Adrenal gland (tissue), 9 donors: ENCODE measurements at regions not wholly inside any gene's neighbourhood (a gene's known extent, or its start where the extent isn't known, plus 50 kb on each side); places are given as distances from the start of the nearest gene placed in this dataset.

Experiments
- DNase-seq, 7 donors: peaks; one replicate each; pipeline ENCODE4 v3.0.0-alpha.2; 2019 to 2020
- H3K27ac ChIP-seq, 5 donors: fragments of 200-600 bp; sonication (generic) in 4 of 5; 1 replicate in 3 of 5; 2 replicates in 2 of 5; pipeline versions ENCODE4 v1.5.1 to v1.8.0; 2016 to 2020; ENCODE audit warnings: mild to moderate bottlenecking in 1 of 5
- H3K27me3 ChIP-seq: fragments of 200-600 bp; 2 replicates; pipeline ENCODE4 v1.8.0; 2021
- H3K36me3 ChIP-seq, 2 donors: fragments of 200-600 bp; replicated peaks in 1 of 2; 1 replicate in 1 of 2; 2 replicates in 1 of 2; pipeline versions ENCODE4 v1.5.1 to v1.8.0; 2018 to 2022
- H3K4me1 ChIP-seq, 2 donors: fragments of 200-600 bp; replicated peaks in 1 of 2; 1 replicate in 1 of 2; 2 replicates in 1 of 2; pipeline versions ENCODE4 v1.5.1 to v1.8.0; 2018 to 2021
- H3K4me3 ChIP-seq, 4 donors: fragments of 200-600 bp; sonication (generic) in 3 of 4; one replicate each; pipeline ENCODE4 v1.5.1; 2016 to 2018
- H3K9me3 ChIP-seq, 3 donors: fragments of 200-600 bp; sonication (generic) in 1 of 3; replicated peaks in 1 of 3; 1 replicate in 2 of 3; 2 replicates in 1 of 3; pipeline versions ENCODE4 v1.5.1 to v1.8.0; 2016 to 2021
- POLR2A ChIP-seq, 2 donors: fragments of 450-650 bp; IDR thresholded peaks; one replicate each; pipeline ENCODE4 v1.6.1; 2017; ENCODE audit warnings: antibody characterized with exemption in 2 of 2, mild to moderate bottlenecking in 2 of 2, moderate library complexity in 1 of 2
- WGBS, 4 donors: extraction: QIAGEN DNeasy Blood & Tissue Kit in 2 of 4; methylation state at CpG; one replicate each; pipeline versions ENCODE4 v1.1.5 to v1.1.7; 2013 to 2017; 5-methylcytosine and 5-hydroxymethylcytosine counted together
- intact Hi-C, 2 donors: fragments of 100-400 bp; cut with DNase I; formaldehyde crosslinking; loops; one replicate each; pipeline versions ENCODE4 v1.14.1 to v1.15.0; 2022 to 2023
- TF ChIP-seq, protein P1 (sequence below), 6 experiments: fragments of 450-650 bp in 4 of 6; fragments of 200-600 bp in 2 of 6; sonication (generic) in 1 of 6; IDR thresholded peaks; 1 replicate in 5 of 6; 2 replicates in 1 of 6; pipeline versions ENCODE4 v1.5.1 to v1.8.0; 2016 to 2021; ENCODE audit warnings: antibody characterized with exemption in 6 of 6, mild to moderate bottlenecking in 2 of 6, moderate library complexity in 1 of 6
- donor health status: healthy with polysubstance abuse.
- donor health status: Bipolar disorder and iron deficiency.
- donor health status: DM: yes; HTN: yes; CAD: no.
- donor health status: DM: no; HTN: no; CAD: no.
- donor health status: DM: no; HTN: no; CAD: no.

DNA sequence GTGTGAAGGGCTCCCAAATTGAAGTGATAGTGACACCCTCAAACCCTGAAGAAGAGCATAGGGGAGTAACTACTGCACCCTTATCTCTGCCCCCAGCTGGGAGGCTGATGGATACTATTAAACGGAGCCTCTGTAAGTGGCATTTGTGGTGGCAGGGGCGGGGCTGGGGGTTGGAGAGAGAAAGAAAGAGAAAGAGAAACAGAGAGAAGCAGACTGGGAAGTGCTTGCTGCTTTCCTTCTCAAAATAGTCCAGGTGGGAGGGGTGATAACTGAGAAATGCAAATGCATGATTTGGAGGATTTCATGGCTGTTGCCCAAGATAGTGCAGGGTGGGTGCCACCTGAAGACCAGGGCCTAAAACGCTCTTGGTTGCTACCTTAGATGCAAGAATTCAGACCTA, 253.5 kb upstream of the GATB start:
- H3K27me3 ChIP-seq, result no peaks in the 10 kb centered on the region
- no peak overlapping the region for H3K27ac ChIP-seq
- intact Hi-C loops, result no loop called here
- peaks cover 0 to 2% of the 10 kb centered on the region in 2 donors for H3K4me1 ChIP-seq
- WGBS, 4 donors, result 47 to 68% (median 63%) methylated on average over 3 of the region's 3 CpGs
- H3K9me3 ChIP-seq, result no peaks in the 10 kb centered on the region
- no peak for DNase-seq
- no peak overlapping the region for H3K4me3 ChIP-seq
- no peak for TF ChIP-seq POLR2A (IDR thresholded peaks at IDR 0.05)
- TF ChIP-seq, protein P1, sequence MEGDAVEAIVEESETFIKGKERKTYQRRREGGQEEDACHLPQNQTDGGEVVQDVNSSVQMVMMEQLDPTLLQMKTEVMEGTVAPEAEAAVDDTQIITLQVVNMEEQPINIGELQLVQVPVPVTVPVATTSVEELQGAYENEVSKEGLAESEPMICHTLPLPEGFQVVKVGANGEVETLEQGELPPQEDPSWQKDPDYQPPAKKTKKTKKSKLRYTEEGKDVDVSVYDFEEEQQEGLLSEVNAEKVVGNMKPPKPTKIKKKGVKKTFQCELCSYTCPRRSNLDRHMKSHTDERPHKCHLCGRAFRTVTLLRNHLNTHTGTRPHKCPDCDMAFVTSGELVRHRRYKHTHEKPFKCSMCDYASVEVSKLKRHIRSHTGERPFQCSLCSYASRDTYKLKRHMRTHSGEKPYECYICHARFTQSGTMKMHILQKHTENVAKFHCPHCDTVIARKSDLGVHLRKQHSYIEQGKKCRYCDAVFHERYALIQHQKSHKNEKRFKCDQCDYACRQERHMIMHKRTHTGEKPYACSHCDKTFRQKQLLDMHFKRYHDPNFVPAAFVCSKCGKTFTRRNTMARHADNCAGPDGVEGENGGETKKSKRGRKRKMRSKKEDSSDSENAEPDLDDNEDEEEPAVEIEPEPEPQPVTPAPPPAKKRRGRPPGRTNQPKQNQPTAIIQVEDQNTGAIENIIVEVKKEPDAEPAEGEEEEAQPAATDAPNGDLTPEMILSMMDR (IDR thresholded peaks at IDR 0.05), result no peak
- no peaks in the 10 kb centered on the region for H3K36me3 ChIP-seq

DNA sequence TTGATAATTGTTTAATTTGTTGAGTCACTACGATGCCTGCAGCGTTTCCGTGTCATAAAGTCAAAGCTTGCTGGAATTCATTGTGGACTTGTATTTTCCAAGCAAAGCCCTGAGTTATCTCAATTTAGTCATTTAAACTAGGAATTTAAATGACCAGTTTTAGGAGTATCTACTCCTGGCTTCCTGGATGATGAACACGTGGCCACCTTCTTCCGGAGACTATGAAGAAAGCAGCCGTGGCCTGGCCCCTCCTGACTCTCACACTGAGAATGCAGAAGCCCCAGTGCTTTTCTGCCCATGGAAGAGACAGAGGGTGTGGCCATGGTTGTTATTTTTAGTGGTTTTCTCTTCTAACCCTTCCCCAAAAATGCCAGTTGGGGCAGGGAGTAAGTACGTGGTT, 250.7 kb upstream of the GATB start:
- no peaks in the 10 kb centered on the region for H3K9me3 ChIP-seq
- peaks cover 0 to 9% of the 10 kb centered on the region in 2 donors for H3K4me1 ChIP-seq
- H3K27me3 ChIP-seq, result no peaks in the 10 kb centered on the region
- WGBS, 4 donors, result 82 to 92% (median 88%) methylated on average over 6 to 7 of the region's 7 CpGs
- DNase-seq, result no peak
- H3K27ac ChIP-seq, result no peak overlapping the region
- H3K36me3 ChIP-seq, result no peaks in the 10 kb centered on the region
- intact Hi-C loops, result no loop called here
- TF ChIP-seq POLR2A (IDR thresholded peaks at IDR 0.05), result no peak
- TF ChIP-seq, protein P1 (IDR thresholded peaks at IDR 0.05), result no peak
- H3K4me3 ChIP-seq, result no peak overlapping the region

DNA sequence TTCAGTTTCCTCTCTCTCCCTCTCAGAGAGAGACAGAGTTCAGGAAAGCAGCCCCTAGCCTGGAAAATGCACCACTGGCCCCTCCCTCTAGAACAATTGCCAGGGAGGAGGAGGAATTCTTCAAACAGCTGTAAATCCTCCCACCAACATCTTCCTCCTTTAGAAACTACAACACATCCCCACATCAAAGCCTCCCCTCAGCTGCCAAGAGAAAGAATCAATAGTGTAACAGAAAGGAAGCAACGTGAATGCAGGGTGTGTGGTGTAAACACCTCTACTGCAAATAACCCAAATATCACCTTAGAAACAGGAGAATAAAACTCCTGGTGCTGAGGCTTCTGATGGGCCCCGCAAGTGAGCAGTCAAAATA, 249.9 kb upstream of the GATB start:
- Histone ChIP-seq H3K4me3 (no peak overlapping the region), H3K36me3 (no peaks in the 10 kb centered on the region), H3K27ac (no peak overlapping the region), H3K9me3 (no peaks in the 10 kb centered on the region), H3K4me1 (peaks cover 0 to 9% of the 10 kb centered on the region in 2 donors), H3K27me3 (no peaks in the 10 kb centered on the region)
- 61 to 70% (median 67%) methylated on average over 2 of the region's 2 CpGs for WGBS, 4 donors
- TF ChIP-seq, protein P1 (IDR thresholded peaks at IDR 0.05), result no peak
- TF ChIP-seq POLR2A (IDR thresholded peaks at IDR 0.05), result no peak
- intact Hi-C loops, result no loop called here
- DNase-seq, result no peak

DNA sequence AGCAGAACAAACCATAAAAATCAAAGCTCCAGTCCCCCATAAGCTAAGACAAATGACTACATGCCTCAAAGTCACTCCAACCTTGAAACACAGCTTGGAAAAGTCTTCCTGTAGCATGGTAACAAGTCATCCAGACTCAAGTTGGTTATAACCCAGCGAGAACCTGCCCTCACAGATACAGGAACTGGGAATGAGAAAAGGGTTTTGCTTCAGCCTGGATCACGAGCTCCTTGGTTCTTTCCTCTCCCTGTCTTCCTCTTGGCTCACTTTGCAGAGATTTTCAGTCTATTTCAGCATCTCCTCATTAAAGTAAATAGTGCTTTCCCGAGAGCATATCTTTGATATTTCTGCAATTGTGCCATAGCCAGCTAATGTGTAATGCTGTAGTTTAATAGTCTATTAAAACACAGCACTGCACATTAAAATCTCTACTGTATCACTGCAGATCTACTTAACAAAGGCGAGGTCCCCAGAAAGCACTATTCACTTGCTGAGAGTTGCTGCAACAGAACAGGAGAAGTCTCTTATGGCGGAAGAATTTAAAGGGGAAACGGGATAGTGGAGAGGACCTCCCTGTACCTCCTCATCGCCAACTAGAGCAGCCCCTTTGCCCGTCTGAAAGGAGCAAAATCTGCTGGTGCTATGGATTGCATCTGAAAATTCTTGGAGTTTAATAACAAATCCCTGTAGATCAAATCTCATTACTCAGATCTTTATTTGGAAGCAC, 249.3 kb upstream of the GATB start:
- H3K27ac ChIP-seq, result no peak overlapping the region
- H3K9me3 ChIP-seq, result no peaks in the 10 kb centered on the region
- WGBS, 4 donors, result 57 to 69% (median 63%) methylated on average over 8 of the region's 8 CpGs

More for the DNA sequence above, 249.3 kb upstream of the GATB start:
- intact Hi-C loops, result no loop called here
- no peak for DNase-seq
- peaks cover 0 to 9% of the 10 kb centered on the region in 2 donors for H3K4me1 ChIP-seq
- TF ChIP-seq, protein P1 (IDR thresholded peaks at IDR 0.05), result no peak
- TF ChIP-seq POLR2A (IDR thresholded peaks at IDR 0.05), result no peak
- no peak overlapping the region for H3K4me3 ChIP-seq
- H3K27me3 ChIP-seq, result no peaks in the 10 kb centered on the region
- no peaks in the 10 kb centered on the region for H3K36me3 ChIP-seq
